Adrenal gland (tissue), 9 donors: ENCODE measurements at regions not wholly inside any gene's neighbourhood (a gene's known extent, or its start where the extent isn't known, plus 50 kb on each side); places are given as distances from the start of the nearest gene placed in this dataset.

Experiments
- DNase-seq, 7 donors: peaks; one replicate each; pipeline ENCODE4 v3.0.0-alpha.2; 2019 to 2020
- H3K27ac ChIP-seq, 5 donors: fragments of 200-600 bp; sonication (generic) in 4 of 5; 1 replicate in 3 of 5; 2 replicates in 2 of 5; pipeline versions ENCODE4 v1.5.1 to v1.8.0; 2016 to 2020; ENCODE audit warnings: mild to moderate bottlenecking in 1 of 5
- H3K27me3 ChIP-seq: fragments of 200-600 bp; 2 replicates; pipeline ENCODE4 v1.8.0; 2021
- H3K36me3 ChIP-seq, 2 donors: fragments of 200-600 bp; replicated peaks in 1 of 2; 1 replicate in 1 of 2; 2 replicates in 1 of 2; pipeline versions ENCODE4 v1.5.1 to v1.8.0; 2018 to 2022
- H3K4me1 ChIP-seq, 2 donors: fragments of 200-600 bp; replicated peaks in 1 of 2; 1 replicate in 1 of 2; 2 replicates in 1 of 2; pipeline versions ENCODE4 v1.5.1 to v1.8.0; 2018 to 2021
- H3K4me3 ChIP-seq, 4 donors: fragments of 200-600 bp; sonication (generic) in 3 of 4; one replicate each; pipeline ENCODE4 v1.5.1; 2016 to 2018
- H3K9me3 ChIP-seq, 3 donors: fragments of 200-600 bp; sonication (generic) in 1 of 3; replicated peaks in 1 of 3; 1 replicate in 2 of 3; 2 replicates in 1 of 3; pipeline versions ENCODE4 v1.5.1 to v1.8.0; 2016 to 2021
- POLR2A ChIP-seq, 2 donors: fragments of 450-650 bp; IDR thresholded peaks; one replicate each; pipeline ENCODE4 v1.6.1; 2017; ENCODE audit warnings: antibody characterized with exemption in 2 of 2, mild to moderate bottlenecking in 2 of 2, moderate library complexity in 1 of 2
- WGBS, 4 donors: extraction: QIAGEN DNeasy Blood & Tissue Kit in 2 of 4; methylation state at CpG; one replicate each; pipeline versions ENCODE4 v1.1.5 to v1.1.7; 2013 to 2017; 5-methylcytosine and 5-hydroxymethylcytosine counted together
- intact Hi-C, 2 donors: fragments of 100-400 bp; cut with DNase I; formaldehyde crosslinking; loops; one replicate each; pipeline versions ENCODE4 v1.14.1 to v1.15.0; 2022 to 2023
- TF ChIP-seq, protein P1 (sequence below), 6 experiments: fragments of 450-650 bp in 4 of 6; fragments of 200-600 bp in 2 of 6; sonication (generic) in 1 of 6; IDR thresholded peaks; 1 replicate in 5 of 6; 2 replicates in 1 of 6; pipeline versions ENCODE4 v1.5.1 to v1.8.0; 2016 to 2021; ENCODE audit warnings: antibody characterized with exemption in 6 of 6, mild to moderate bottlenecking in 2 of 6, moderate library complexity in 1 of 6
- donor health status: healthy with polysubstance abuse.
- donor health status: Bipolar disorder and iron deficiency.
- donor health status: DM: yes; HTN: yes; CAD: no.
- donor health status: DM: no; HTN: no; CAD: no.
- donor health status: DM: no; HTN: no; CAD: no.

DNA sequence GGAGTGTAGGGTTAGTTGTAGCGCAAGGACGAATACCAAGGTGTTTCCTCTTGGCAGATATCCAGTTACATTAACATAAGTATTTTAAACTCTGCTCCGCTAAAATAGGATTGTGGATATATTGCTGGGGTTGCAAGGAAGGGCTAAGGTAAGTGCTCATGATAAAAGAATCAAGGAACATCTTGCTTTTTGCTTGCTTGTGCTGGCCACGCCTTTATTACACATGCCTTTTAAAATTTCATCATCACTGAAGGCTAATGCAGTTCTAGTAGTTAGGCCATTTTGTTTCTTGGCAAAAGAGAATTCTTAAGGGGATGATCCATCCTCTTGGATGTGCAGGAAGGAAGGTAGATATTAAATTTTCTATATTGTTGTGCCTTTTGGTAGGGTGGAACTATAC is 415.6 kb upstream of the TPM1 start:
- H3K4me3 ChIP-seq = no peak overlapping the region
- no peaks in the 10 kb centered on the region for H3K9me3 ChIP-seq
- TF ChIP-seq, protein P1, sequence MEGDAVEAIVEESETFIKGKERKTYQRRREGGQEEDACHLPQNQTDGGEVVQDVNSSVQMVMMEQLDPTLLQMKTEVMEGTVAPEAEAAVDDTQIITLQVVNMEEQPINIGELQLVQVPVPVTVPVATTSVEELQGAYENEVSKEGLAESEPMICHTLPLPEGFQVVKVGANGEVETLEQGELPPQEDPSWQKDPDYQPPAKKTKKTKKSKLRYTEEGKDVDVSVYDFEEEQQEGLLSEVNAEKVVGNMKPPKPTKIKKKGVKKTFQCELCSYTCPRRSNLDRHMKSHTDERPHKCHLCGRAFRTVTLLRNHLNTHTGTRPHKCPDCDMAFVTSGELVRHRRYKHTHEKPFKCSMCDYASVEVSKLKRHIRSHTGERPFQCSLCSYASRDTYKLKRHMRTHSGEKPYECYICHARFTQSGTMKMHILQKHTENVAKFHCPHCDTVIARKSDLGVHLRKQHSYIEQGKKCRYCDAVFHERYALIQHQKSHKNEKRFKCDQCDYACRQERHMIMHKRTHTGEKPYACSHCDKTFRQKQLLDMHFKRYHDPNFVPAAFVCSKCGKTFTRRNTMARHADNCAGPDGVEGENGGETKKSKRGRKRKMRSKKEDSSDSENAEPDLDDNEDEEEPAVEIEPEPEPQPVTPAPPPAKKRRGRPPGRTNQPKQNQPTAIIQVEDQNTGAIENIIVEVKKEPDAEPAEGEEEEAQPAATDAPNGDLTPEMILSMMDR (IDR thresholded peaks at IDR 0.05) = no peak
- no peak for TF ChIP-seq POLR2A (IDR thresholded peaks at IDR 0.05)
- peak in 1 of 7 donors; percentile 4 for DNase-seq
- whole genome bisulfite sequencing, 4 donors = 92 to 95% (median 95%) methylated on average over 4 of the region's 4 CpGs
- peaks cover 4 to 17% of the 10 kb centered on the region in 2 donors for H3K4me1 ChIP-seq
- no peak overlapping the region for H3K27ac ChIP-seq
- intact Hi-C loops = no loop called here
- H3K36me3 ChIP-seq = no peaks in the 10 kb centered on the region
- H3K27me3 ChIP-seq = no peaks in the 10 kb centered on the region

DNA sequence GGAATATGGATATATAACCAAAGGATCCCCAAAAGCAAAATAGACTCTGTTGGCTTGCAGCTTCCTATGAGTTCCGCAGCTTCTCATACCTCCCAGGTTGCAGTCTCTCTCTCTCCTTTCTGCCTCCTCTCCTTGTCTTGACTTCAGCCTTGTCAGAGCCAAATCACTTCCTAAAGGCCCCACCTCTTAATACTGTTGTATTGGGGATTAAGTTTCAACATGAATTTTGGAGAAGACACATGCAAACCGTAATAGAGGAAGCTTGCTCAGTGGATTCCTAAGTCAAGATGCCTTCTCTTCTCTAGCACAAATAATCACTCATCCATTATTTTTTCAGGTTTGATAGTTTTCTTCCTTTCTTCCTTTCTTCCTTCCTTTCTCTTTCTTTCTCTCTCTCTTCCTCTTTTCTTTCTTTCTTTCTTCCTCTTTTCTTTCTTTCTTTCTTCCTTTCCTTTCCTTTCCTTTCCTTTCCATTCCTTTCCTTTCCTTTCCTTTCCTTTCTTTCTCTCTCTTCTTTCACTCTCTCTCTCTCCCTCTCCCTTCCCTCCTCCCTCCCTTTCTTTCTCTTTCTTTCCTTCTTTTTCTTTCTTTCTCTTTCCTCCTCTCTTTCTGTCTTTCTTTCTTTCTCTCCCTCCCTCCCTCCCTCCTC is 411.3 kb upstream of the TPM1 start:
- WGBS, 4 donors = 86 to 96% (median 92%) methylated on average over 2 of the region's 2 CpGs
- Histone ChIP-seq H3K27me3 (no peaks in the 10 kb centered on the region), H3K4me1 (no peaks in the 10 kb centered on the region), H3K4me3 (no peak overlapping the region), H3K9me3 (no peaks in the 10 kb centered on the region), H3K27ac (no peak overlapping the region), H3K36me3 (no peaks in the 10 kb centered on the region)
- TF ChIP-seq POLR2A (IDR thresholded peaks at IDR 0.05) = no peak
- TF ChIP-seq, protein P1 (IDR thresholded peaks at IDR 0.05) = no peak
- intact Hi-C loops = no loop called here
- no peak for DNase-seq

DNA sequence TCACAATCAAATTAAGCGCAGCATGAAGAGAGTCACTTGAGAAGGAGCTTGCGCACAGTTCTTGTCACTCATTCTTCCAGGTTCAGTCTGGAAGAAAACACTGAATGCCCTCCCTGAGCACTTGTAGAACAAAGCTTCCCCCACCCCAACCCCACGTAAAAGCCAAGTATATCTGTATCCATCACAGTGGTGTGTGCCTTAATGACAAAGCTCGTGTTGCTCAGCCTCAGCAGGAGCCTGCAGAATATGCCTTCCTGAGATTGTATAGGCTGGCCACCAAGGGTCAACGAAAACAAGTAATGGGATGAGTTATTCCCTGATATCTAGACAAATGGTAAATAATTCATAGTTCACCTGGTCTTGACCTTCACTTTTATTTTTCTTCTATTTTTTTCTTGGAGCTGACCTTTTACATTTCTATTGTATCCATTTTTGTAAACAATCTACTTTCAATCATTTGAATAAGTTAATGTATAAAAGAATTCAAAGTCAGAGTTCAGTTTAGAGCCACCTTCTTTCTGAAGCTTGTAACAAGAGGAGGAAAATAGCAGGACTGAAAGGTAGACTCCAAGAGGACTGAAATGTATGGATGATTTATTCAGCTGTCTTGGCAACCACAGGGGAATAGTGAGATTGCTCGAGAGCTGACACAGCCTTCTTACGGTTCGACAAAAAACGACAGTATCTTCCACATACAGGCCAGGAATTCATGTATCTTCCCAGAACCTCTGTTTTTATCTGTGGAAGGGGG is 405.5 kb upstream of the TPM1 start:
- H3K9me3 ChIP-seq = no peaks in the 10 kb centered on the region
- no peak for DNase-seq
- no peaks in the 10 kb centered on the region for H3K4me1 ChIP-seq
- no peak overlapping the region for H3K27ac ChIP-seq
- no peaks in the 10 kb centered on the region for H3K36me3 ChIP-seq
- no peaks in the 10 kb centered on the region for H3K27me3 ChIP-seq
- TF ChIP-seq, protein P1 (IDR thresholded peaks at IDR 0.05) = no peak
- TF ChIP-seq POLR2A (IDR thresholded peaks at IDR 0.05) = no peak
- no peak overlapping the region for H3K4me3 ChIP-seq
- intact Hi-C loops = no loop called here
- WGBS, 4 donors = 66 to 78% (median 67%) methylated on average over 8 to 9 of the region's 9 CpGs

DNA sequence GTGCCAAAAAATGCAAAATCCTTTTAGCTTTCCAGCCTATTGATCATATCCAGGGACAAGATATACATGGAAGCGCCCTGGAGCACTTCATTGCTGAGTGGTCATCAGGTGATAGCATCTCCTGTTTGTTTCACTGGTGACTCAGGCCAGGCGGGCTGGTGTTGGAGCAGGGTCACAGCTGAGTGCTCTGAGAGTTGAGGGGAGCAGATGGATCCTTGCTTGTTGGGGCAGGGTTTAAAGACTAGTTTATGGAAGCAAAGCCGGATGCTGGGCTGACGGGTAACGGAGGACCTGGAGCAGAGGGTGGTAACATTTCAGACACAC is 405.0 kb upstream of the TPM1 start:
- 71 to 90% (median 81%) methylated on average over 5 of the region's 5 CpGs for WGBS, 4 donors
- no peaks in the 10 kb centered on the region for H3K4me1 ChIP-seq
- no peaks in the 10 kb centered on the region for H3K9me3 ChIP-seq
- no peak overlapping the region for H3K27ac ChIP-seq
- intact Hi-C loops = no loop called here
- no peaks in the 10 kb centered on the region for H3K36me3 ChIP-seq
- TF ChIP-seq, protein P1 (IDR thresholded peaks at IDR 0.05) = no peak
- no peak for TF ChIP-seq POLR2A (IDR thresholded peaks at IDR 0.05)
- H3K4me3 ChIP-seq = no peak overlapping the region
- no peaks in the 10 kb centered on the region for H3K27me3 ChIP-seq
- no peak for DNase-seq
